H1 (cell line): ENCODE measurements at regions not wholly inside any gene's neighbourhood (a gene's known extent, or its start where the extent isn't known, plus 50 kb on each side); places are given as distances from the start of the nearest gene placed in this dataset.

ENCODE experiments used
- CTCF ChIA-PET: fragments of 300-600 bp; sonication (Branson Sonifier 250); formaldehyde crosslinking; loops from one replicate; lab custom pipeline; 2021; ENCODE audit not compliant: partially characterized antibody; lab: Charles Lee
- POLR2A ChIA-PET: fragments of 300-600 bp; sonication (Branson Sonifier 250); formaldehyde crosslinking; loops from one replicate; lab custom pipeline; 2021; ENCODE audit warnings: inconsistent platforms; ENCODE audit not compliant: partially characterized antibody; lab: Charles Lee
- DNase-seq, 2 experiments: peaks; one replicate each; pipeline versions ENCODE4 v3.0.0 to v3.0.0-alpha.2; 2010 to 2022; ENCODE audit warnings: low spot score in 2 of 2, low read depth in 1 of 2, mixed read lengths in 1 of 2
- FAIRE-seq: peaks from 2 replicates; lab custom pipeline; 2011; peaks lifted over from hg19 to GRCh38; lab: Jason Lieb, UNC
- H2AFZ ChIP-seq: 2 replicates; pipeline ENCODE4 v1.8.1; 2012; ENCODE audit warnings: low read length, inconsistent platforms
- H2AK5ac ChIP-seq: 2 replicates; pipeline ENCODE4 v1.6.1; 2013; ENCODE audit warnings: low read depth, low read length
- H2BK120ac ChIP-seq: replicated peaks from 2 replicates; pipeline ENCODE3; 2013; ENCODE audit warnings: low read depth, low read length, inconsistent platforms
- H2BK12ac ChIP-seq: 2 replicates; pipeline ENCODE4 v1.6.1; 2013; ENCODE audit warnings: low read depth, low read length
- H2BK15ac ChIP-seq: 2 replicates; pipeline ENCODE4 v1.6.1; 2013; ENCODE audit warnings: low read length
- H2BK20ac ChIP-seq: 2 replicates; pipeline ENCODE4 v1.6.1; 2013; ENCODE audit warnings: low read length
- H2BK5ac ChIP-seq: 2 replicates; pipeline ENCODE4 v1.6.1; 2013; ENCODE audit warnings: low read depth, low read length
- H3K14ac ChIP-seq: 2 replicates; pipeline ENCODE4 v1.6.1; 2013; ENCODE audit warnings: inconsistent platforms; ENCODE audit not compliant: insufficient read length
- H3K18ac ChIP-seq: 2 replicates; pipeline ENCODE4 v1.6.1; 2013; ENCODE audit warnings: low read length; ENCODE audit errors: extremely low read depth
- H3K23ac ChIP-seq: 2 replicates; pipeline ENCODE4 v1.6.1; 2013; ENCODE audit warnings: inconsistent platforms; ENCODE audit not compliant: insufficient read length
- H3K23me2 ChIP-seq: 2 replicates; pipeline ENCODE4 v1.6.1; 2013; ENCODE audit warnings: low read depth, low read length
- H3K27ac ChIP-seq: 2 replicates; pipeline ENCODE4 v1.6.1; 2011; ENCODE audit warnings: low read depth, low read length, inconsistent platforms
- H3K27me3 ChIP-seq, 4 experiments: replicated peaks in 1 of 4; 1 replicate in 1 of 4; 2 replicates in 3 of 4; pipeline versions ENCODE4 v1.6.1 to v1.8.1; 2011 to 2013; ENCODE audit warnings: low read length in 3 of 4, mild to moderate bottlenecking in 3 of 4, inconsistent platforms in 2 of 4, mixed read lengths in 2 of 4, moderate library complexity in 1 of 4; ENCODE audit not compliant: control insufficient read depth in 3 of 4, insufficient read depth in 3 of 4; ENCODE audit errors: extremely low read depth in 1 of 4
- H3K36me3 ChIP-seq, 4 experiments: 2 replicates each; pipeline versions ENCODE4 v1.6.1 to v1.8.1; 2011 to 2013; ENCODE audit warnings: mild to moderate bottlenecking in 4 of 4, low read length in 3 of 4, moderate library complexity in 2 of 4, control low read depth in 1 of 4, inconsistent platforms in 1 of 4; ENCODE audit not compliant: insufficient read depth in 4 of 4, control insufficient read depth in 2 of 4
- H3K4ac ChIP-seq: replicated peaks from 2 replicates; pipeline ENCODE3; 2013; ENCODE audit warnings: low read length, low read depth, mixed read lengths, inconsistent platforms; ENCODE audit not compliant: insufficient read length
- H3K4me1 ChIP-seq, 4 experiments: replicated peaks in 1 of 4; 1 replicate in 1 of 4; 2 replicates in 3 of 4; pipeline versions ENCODE4 v1.6.1 to v1.8.1; 2011 to 2013; ENCODE audit warnings: low read length in 3 of 4, inconsistent platforms in 2 of 4, mixed read lengths in 1 of 4; ENCODE audit not compliant: insufficient read depth in 4 of 4, control insufficient read depth in 3 of 4
- H3K4me2 ChIP-seq, 2 experiments: 2 replicates each; pipeline versions ENCODE4 v1.6.1 to v1.8.1; 2011 to 2013; ENCODE audit warnings: low read depth in 2 of 2, low read length in 2 of 2, control low read depth in 1 of 2, inconsistent platforms in 1 of 2, mild to moderate bottlenecking in 1 of 2; ENCODE audit not compliant: insufficient read depth in 1 of 2
- H3K4me3 ChIP-seq, 4 experiments: fragments of 200-600, 300-600 bp in 1 of 4; sonication (generic), shearing (Covaris generic), sonication (Bioruptor Twin) in 1 of 4; 2 replicates each; pipeline versions ENCODE4 v1.5.1 to v1.8.1; 2011 to 2016; ENCODE audit warnings: low read length in 4 of 4, low read depth in 3 of 4, control low read depth in 2 of 4, inconsistent platforms in 2 of 4, mild to moderate bottlenecking in 2 of 4, mixed read lengths in 1 of 4, moderate library complexity in 1 of 4; ENCODE audit not compliant: insufficient read depth in 2 of 4; ENCODE audit errors: extremely low read depth in 1 of 4
- H3K56ac ChIP-seq: replicated peaks from 2 replicates; pipeline ENCODE3; 2013; ENCODE audit warnings: low read depth, mild to moderate bottlenecking, mixed read lengths, low read length, inconsistent platforms; ENCODE audit not compliant: insufficient read length
- H3K79me1 ChIP-seq: 2 replicates; pipeline ENCODE4 v1.6.1; 2013; ENCODE audit warnings: low read depth, low read length, control low read depth
- H3K79me2 ChIP-seq, 2 experiments: 2 replicates each; pipeline versions ENCODE4 v1.6.1 to v1.8.1; 2012 to 2013; ENCODE audit warnings: low read length in 2 of 2, mild to moderate bottlenecking in 2 of 2, inconsistent platforms in 1 of 2; ENCODE audit not compliant: insufficient read depth in 2 of 2, control insufficient read depth in 1 of 2
- H3K9ac ChIP-seq, 4 experiments: replicated peaks in 1 of 4; 1 replicate in 1 of 4; 2 replicates in 3 of 4; pipeline versions ENCODE4 v1.6.1 to v1.8.1; 2011 to 2013; ENCODE audit warnings: low read depth in 3 of 4, low read length in 3 of 4, control low read depth in 2 of 4, mild to moderate bottlenecking in 2 of 4, moderate library complexity in 2 of 4, inconsistent platforms in 1 of 4; ENCODE audit errors: extremely low read depth in 1 of 4
- H3K9me3 ChIP-seq, 2 experiments: 2 replicates each; pipeline versions ENCODE4 v1.6.1 to v1.8.1; 2012 to 2013; ENCODE audit warnings: mild to moderate bottlenecking in 2 of 2, moderate library complexity in 2 of 2, control low read depth in 1 of 2, inconsistent platforms in 1 of 2, low read depth in 1 of 2, low read length in 1 of 2, mixed read lengths in 1 of 2; ENCODE audit not compliant: insufficient read depth in 2 of 2
- H4K20me1 ChIP-seq, 2 experiments: replicated peaks in 1 of 2; 2 replicates each; pipeline versions ENCODE3 to v1.8.1; 2011 to 2013; ENCODE audit warnings: inconsistent platforms in 2 of 2, low read length in 2 of 2, mild to moderate bottlenecking in 1 of 2; ENCODE audit not compliant: insufficient read depth in 2 of 2, control insufficient read depth in 1 of 2
- H4K5ac ChIP-seq: 2 replicates; pipeline ENCODE4 v1.6.1; 2013; ENCODE audit warnings: low read length, low read depth, mixed read lengths, inconsistent platforms; ENCODE audit not compliant: insufficient read length
- H4K8ac ChIP-seq: 2 replicates; pipeline ENCODE4 v1.8.0; 2013; ENCODE audit warnings: mild to moderate bottlenecking, moderate library complexity, low read length, inconsistent platforms; ENCODE audit not compliant: insufficient read depth; ENCODE audit errors: extremely low read depth
- H4K91ac ChIP-seq: replicated peaks from 2 replicates; pipeline ENCODE3; 2013; ENCODE audit warnings: low read length, mixed read lengths, inconsistent platforms; ENCODE audit not compliant: insufficient read length
- TAF1 ChIP-seq: IDR thresholded peaks from 2 replicates; pipeline ENCODE4 v1.6.1; 2011; ENCODE audit warnings: mild to moderate bottlenecking, low read depth, low read length
- WGBS, 2 experiments: shearing (Covaris generic) in 1 of 2; methylation state at CpG; one replicate each; pipeline versions ENCODE4 v1.1.6 to v1.1.7; 2013 to 2015; ENCODE audit warnings: low lambda C conversion rate in 2 of 2, mixed read lengths in 2 of 2, inconsistent platforms in 1 of 2, low coverage in 1 of 2, missing lambda C conversion rate in 1 of 2; ENCODE audit not compliant: insufficient replicate concordance in 2 of 2, insufficient coverage in 1 of 2, insufficient read length in 1 of 2; ENCODE audit errors: extremely low coverage in 1 of 2, missing lambda C conversion rate in 1 of 2; 5-methylcytosine and 5-hydroxymethylcytosine counted together
- TF ChIP-seq, protein P1 (sequence below): IDR thresholded peaks from 2 replicates; pipeline ENCODE4 v1.6.1; 2012; ENCODE audit warnings: low read length, inconsistent platforms

GRCh38 chr3:61497463-61497862, 63.9 kb upstream of the PTPRG start:
- no peak overlapping the region for H4K5ac ChIP-seq
- no peaks in the 10 kb centered on the region for H3K36me3 ChIP-seq
- no peak overlapping the region for H3K18ac ChIP-seq
- H3K23me2 ChIP-seq = no peaks in the 10 kb centered on the region
- FAIRE-seq = no peak
- no peak for DNase-seq
- 97% methylated on average over 2 of the region's 2 CpGs; no CpG with 5 or more reads in 1 of the 2 experiments for WGBS, 2 experiments
- H3K9me3 ChIP-seq = no peaks in the 10 kb centered on the region
- ChIA-PET CTCF (no interaction called here), POLR2A (no interaction called here)
- no peak overlapping the region for H2BK15ac ChIP-seq
- no peaks in the 10 kb centered on the region for H4K20me1 ChIP-seq
- H3K56ac ChIP-seq = no peak overlapping the region
- H4K91ac ChIP-seq = no peak overlapping the region
- H4K8ac ChIP-seq = no peak overlapping the region
- H3K79me1 ChIP-seq = no peaks in the 10 kb centered on the region
- H2BK12ac ChIP-seq = no peak overlapping the region
- no peak overlapping the region for H3K27ac ChIP-seq
- no peak overlapping the region for H3K9ac ChIP-seq
- H2BK20ac ChIP-seq = no peak overlapping the region
- no peak overlapping the region for H3K4me3 ChIP-seq
- H3K14ac ChIP-seq = no peak overlapping the region
- H3K4me1 ChIP-seq = no peaks in the 10 kb centered on the region
- no peak overlapping the region for H2BK5ac ChIP-seq
- H2AFZ ChIP-seq = no peak overlapping the region
- H3K23ac ChIP-seq = no peak overlapping the region
- no peaks in the 10 kb centered on the region for H3K27me3 ChIP-seq
- no peaks in the 10 kb centered on the region for H3K79me2 ChIP-seq
- no peak overlapping the region for H2AK5ac ChIP-seq
- no peak overlapping the region for H3K4ac ChIP-seq
- TF ChIP-seq, protein P1, sequence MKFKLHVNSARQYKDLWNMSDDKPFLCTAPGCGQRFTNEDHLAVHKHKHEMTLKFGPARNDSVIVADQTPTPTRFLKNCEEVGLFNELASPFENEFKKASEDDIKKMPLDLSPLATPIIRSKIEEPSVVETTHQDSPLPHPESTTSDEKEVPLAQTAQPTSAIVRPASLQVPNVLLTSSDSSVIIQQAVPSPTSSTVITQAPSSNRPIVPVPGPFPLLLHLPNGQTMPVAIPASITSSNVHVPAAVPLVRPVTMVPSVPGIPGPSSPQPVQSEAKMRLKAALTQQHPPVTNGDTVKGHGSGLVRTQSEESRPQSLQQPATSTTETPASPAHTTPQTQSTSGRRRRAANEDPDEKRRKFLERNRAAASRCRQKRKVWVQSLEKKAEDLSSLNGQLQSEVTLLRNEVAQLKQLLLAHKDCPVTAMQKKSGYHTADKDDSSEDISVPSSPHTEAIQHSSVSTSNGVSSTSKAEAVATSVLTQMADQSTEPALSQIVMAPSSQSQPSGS = no peak
- no peak for TF ChIP-seq TAF1
- H3K4me2 ChIP-seq = no peak overlapping the region
- no peak overlapping the region for H2BK120ac ChIP-seq
